HG03135 (cell line): ENCODE measurements at regions not wholly inside any gene's neighbourhood (a gene's known extent, or its start where the extent isn't known, plus 50 kb on each side); places are given as distances from the start of the nearest gene placed in this dataset.

Experiments
- ATAC-seq: cut with Tn5 transposase; IDR thresholded peaks from one replicate; pipeline ENCODE4 v1.9.1; 2021; ENCODE audit warnings: mild to moderate bottlenecking, moderate library complexity; ENCODE audit not compliant: unreplicated experiment

DNA sequence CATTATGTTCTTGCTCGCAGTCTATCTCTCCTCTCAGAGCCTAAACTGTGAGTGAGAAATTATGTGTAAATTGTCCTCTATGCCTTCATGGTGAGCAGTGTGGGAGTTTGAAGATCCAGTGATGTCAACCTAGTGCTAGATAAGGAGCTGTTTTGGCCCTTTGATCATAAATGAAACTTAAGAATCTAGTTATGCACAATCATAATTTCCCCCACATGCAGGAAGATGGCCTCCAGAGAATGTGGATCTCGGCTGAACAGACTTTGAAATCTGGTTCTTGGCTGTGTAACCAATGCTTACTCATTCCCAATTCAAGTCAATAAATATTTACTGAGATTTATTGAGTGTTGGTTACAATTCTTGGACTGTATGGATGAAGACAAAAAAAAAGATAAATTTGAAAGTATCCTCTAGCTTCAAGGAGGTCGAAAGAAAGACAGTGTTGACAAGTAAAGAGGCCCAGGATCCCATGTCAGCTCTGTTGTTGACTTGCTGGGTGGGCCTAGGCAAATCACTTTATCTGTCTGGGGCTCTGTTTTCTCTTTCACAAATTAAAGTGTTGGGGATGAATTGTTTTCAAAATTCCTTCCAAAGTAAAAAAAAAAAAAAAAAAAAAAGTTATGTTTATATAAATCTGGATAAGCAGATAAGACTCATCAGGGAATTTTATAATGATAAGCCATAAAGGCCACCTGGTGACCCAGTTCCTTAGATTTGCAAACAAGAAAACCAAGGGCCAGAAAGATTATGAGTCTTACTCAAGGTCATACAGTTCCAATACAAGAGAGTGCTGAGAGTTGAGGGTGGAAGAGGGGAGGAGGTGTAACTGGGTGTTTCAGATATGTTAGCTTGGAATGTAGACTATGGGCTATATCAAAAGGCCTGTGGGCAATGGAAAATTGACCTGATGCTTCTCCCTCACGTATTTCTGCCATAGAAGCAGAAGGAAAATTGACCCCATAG lies 969.9 kb downstream of the KCNMA1 start:
- no peak for ATAC-seq

- no peak for ATAC-seq
Measured at GRCh38 chr10:76666891-76667290, 970.7 kb downstream of the KCNMA1 start.

- ATAC-seq, result no peak
Measured at GRCh38 chr10:76665029-76665428, 972.6 kb downstream of the KCNMA1 start.

- no peak for ATAC-seq
Measured at GRCh38 chr10:76657337-76658012, 980.1 kb downstream of the KCNMA1 start.

- ATAC-seq, result no peak
Measured at GRCh38 chr10:76651154-76651553, 986.5 kb downstream of the KCNMA1 start.

GRCh38 chr10:76649723-76650127 lies 987.9 kb downstream of the KCNMA1 start:
- no peak for ATAC-seq

- ATAC-seq, result no peak
Measured at GRCh38 chr10:76649254-76649653, 988.4 kb downstream of the KCNMA1 start.

DNA sequence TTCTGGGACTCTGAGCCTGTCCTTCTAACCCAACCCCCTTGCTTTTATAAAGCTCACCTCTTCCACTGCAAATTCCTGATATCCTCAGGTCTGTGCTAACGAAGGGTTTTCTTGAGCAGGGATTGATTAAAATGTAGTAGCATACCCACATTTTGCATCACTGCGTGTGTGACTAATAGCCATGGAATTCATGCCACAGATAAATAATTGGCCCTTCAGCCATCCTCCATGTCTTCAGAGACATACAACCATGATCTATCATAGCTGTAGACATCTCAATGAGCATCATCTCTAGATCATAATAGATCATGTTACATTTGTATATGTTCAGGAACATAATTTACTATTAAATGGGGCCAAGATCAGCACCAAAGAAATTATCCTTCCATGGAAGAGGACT lies 990.3 kb downstream of the KCNMA1 start:
- ATAC-seq, result no peak

DNA sequence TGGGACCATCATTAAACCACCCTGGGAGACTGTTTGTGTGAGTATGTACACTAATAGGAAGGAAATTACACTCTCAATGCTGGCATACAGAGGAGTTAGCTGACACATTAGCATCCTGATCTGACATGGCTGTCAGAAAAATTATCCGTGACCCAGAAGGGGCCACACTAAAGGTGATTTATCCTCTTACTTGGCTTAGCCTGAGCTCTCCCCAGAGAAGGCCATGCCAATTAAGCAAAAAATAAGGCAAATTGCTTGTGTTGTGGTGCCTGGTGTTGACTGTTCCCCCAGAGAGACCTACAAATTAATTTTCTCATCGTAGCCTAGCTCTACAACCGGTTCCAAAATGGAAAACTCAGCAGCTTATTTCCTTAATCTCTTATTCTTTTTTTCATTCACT lies 992.3 kb downstream of the KCNMA1 start:
- no peak for ATAC-seq

DNA sequence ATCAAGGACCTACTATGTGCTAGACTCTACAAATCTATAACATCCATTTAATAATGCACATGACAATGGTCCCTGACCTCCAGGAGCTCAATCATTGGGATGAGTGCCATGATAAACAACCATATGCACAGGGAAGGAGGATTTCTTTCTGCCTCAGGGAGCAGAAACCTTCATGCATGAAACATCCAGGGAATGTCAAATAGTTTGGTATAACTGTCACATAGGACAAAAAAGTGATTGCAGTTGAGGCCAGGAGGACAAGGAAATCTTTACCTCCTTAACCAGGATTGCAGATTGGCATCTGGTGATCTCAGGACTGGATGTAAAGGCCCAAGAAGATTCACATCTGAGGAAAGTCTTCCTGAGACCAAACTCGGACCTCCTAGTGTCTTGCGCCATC lies 993.1 kb downstream of the KCNMA1 start:
- no peak for ATAC-seq

GRCh38 chr10:76643511-76643911 lies 994.1 kb downstream of the KCNMA1 start:
- ATAC-seq, result no peak

- no peak for ATAC-seq
Measured at GRCh38 chr10:76642358-76642757, 995.2 kb downstream of the KCNMA1 start.

GRCh38 chr10:76641215-76641614 lies 996.4 kb downstream of the KCNMA1 start:
- no peak for ATAC-seq

GRCh38 chr10:76640806-76641205 lies 996.8 kb downstream of the KCNMA1 start:
- no peak for ATAC-seq

DNA sequence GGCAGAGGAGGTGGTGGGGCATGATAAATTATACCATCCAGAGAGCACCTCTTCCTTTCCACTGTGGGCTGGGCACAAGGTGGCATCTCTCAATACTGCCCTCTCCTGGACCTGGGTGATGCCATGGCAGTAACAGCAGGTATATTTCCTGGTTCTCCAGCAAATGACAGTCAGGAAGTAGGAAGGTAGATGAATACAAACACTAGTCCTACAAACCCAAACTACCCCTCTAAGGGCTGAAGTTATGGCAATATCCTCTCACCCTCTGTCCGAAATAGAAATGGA lies 1004.9 kb downstream of the KCNMA1 start:
- no peak for ATAC-seq

DNA sequence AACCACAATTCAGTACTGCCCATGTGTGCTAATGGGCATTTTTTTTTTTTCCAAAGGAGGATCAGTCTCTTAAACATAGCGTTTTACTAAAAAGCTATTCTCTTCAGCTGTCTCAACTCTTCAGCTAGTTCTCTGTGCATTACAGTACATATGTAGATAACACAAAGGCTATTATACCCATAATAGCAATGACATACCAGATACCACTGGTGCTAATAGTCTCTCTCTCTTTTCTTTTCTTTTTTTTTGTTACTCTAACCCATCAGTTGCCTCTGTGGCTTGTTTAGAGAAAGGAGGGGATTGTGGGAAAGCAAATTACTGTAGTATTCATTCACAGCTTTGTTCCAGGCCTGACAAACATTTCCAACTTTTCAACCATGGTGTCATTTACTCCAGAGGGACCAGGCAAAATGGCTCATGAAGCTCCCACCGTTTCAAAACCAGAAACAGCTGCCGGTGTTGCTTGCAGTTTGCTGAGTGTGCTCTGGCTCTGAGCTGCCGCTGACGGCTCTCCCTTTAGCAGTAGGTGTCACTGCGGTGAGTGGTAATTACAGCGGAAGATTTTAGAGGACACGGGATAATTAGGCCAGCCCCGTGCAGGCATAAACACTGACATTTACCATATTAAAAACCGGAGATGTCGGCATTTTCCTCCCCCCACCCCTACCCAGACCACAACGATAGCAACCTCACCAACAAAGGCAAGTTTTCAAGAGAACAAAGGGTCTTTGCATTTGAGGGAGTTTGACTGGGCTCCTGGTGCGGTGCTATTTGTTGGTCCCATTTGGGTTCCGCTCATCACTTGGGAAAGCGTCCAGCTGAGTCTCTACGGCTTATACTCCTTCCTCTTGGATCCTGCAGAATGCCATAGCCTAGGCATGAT lies 1005.5 kb downstream of the KCNMA1 start:
- ATAC-seq, result no peak

DNA sequence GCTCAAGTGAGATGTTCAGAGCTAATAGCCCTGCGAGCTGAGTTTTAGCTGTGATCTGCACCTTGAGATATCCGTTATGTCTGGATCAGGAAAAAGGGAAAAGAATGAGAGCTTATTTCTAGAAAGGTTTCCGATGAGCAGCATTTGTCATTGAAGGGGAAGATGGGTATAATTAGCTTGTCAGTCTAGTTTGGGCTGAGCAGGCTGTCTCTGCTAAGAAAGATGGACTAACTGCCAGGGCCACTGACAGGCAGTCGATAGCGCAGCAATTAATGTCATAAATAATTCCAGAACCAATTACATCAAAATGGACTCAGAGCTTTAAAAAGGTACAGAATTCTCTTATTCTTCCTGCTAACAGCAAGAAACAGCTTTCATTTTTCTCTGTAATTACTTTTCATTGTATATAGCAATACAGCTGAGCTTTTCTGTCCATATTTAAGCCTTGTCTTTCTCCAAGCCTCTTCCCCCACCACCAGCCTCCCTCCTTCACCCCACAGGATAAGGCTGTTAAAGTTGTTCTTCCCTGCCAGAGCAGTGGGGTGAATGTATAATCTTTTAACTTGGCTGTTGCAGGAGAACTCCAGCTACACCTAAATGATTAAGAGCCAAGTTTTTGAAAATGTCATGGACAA lies 1006.5 kb downstream of the KCNMA1 start:
- ATAC-seq, result no peak

- no peak for ATAC-seq
Measured at GRCh38 chr10:76628801-76629200, 1008.8 kb downstream of the KCNMA1 start.

- no peak for ATAC-seq
Measured at GRCh38 chr10:76626386-76626785, 1011.2 kb downstream of the KCNMA1 start.

DNA sequence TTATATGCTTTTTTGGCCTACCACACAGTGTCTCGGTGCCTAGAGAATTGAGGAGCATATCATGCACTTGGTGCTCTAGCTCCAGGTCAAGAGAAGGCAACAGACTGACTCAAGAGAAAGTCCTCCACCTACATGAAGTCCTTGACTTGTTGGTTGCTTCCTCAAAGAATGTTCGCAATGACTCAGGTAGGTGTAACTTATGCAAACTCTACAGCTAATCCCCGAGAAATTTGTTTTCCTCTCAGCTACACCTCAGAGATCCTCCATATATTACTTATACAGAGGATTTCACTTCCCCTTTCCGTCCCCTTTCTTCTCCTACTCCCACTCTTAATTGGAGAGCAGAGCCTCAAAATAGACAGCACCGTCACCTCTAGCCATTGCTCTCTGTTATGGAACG lies 1013.1 kb downstream of the KCNMA1 start:
- peak; percentile 66 for ATAC-seq
